AG04450 (cell line): ENCODE measurements at regions not wholly inside any gene's neighbourhood (a gene's known extent, or its start where the extent isn't known, plus 50 kb on each side); places are given as distances from the start of the nearest gene placed in this dataset.
"Not testable (repeated sequence)": the region's sequence is repeated elsewhere in the genome, so short reads cannot be mapped to it uniquely, and the experiment has no call there.

Source experiments
- CTCF ChIA-PET: fragments of 300-600, 350-600 bp; formaldehyde crosslinking; extraction: SDS; loops from one replicate; lab custom pipeline; 2022; ENCODE audit warnings: antibody characterized with exemption, inconsistent platforms; lab: Charles Lee
- POLR2A ChIA-PET: fragments of 350-600 bp; formaldehyde crosslinking; extraction: SDS; loops from one replicate; lab custom pipeline; 2021; ENCODE audit warnings: antibody characterized with exemption, inconsistent platforms; lab: Yijun Ruan, JAX
- DNase-seq: peaks from one replicate; pipeline ENCODE4 v3.0.0-alpha.2; 2011; ENCODE audit warnings: low read depth, low spot score
- H3K27ac ChIP-seq: one replicate; pipeline ENCODE4 v1.5.1; 2012; ENCODE audit warnings: low read depth, low read length, control low read depth
- H3K27me3 ChIP-seq: one replicate; pipeline ENCODE4 v1.6.0; 2012; ENCODE audit warnings: low read length; ENCODE audit not compliant: control insufficient read depth, insufficient read depth
- H3K4me3 ChIP-seq: 2 replicates; pipeline ENCODE4 v1.5.1; 2011; ENCODE audit warnings: mild to moderate bottlenecking, low read depth, low read length, control low read depth
- H3K9me3 ChIP-seq: 2 replicates; pipeline ENCODE4 v1.5.1; 2012; ENCODE audit warnings: low read length; ENCODE audit not compliant: control insufficient read depth, insufficient read depth
- CTCF ChIP-seq: IDR thresholded peaks from 2 replicates; pipeline ENCODE4 v1.5.1; 2011; ENCODE audit warnings: low read depth, low read length, control low read depth, inconsistent platforms

GRCh38 chr21:38905328-38905727, 99.6 kb downstream of the ETS2 start:
- H3K27ac ChIP-seq = no peak overlapping the region
- peaks cover 5% of the 10 kb centered on the region; the same call in 1 of the 2 replicates for H3K9me3 ChIP-seq
- ChIA-PET CTCF (no interaction called here), POLR2A (no interaction called here)
- H3K27me3 ChIP-seq = no peaks in the 10 kb centered on the region
- no peak overlapping the region for H3K4me3 ChIP-seq
- TF ChIP-seq CTCF = no peak
- DNase-seq = no peak

GRCh38 chr21:38903690-38904139, 98.0 kb downstream of the ETS2 start:
- CTCF ChIA-PET = no interaction called here
- Histone ChIP-seq H3K27ac (no peak overlapping the region), H3K4me3 (no peak overlapping the region), H3K9me3 (peaks cover 5% of the 10 kb centered on the region; the same call in 1 of the 2 replicates), H3K27me3 (no peaks in the 10 kb centered on the region)
- POLR2A ChIA-PET = no interaction called here
- DNase-seq = no peak
- no peak for TF ChIP-seq CTCF

DNA sequence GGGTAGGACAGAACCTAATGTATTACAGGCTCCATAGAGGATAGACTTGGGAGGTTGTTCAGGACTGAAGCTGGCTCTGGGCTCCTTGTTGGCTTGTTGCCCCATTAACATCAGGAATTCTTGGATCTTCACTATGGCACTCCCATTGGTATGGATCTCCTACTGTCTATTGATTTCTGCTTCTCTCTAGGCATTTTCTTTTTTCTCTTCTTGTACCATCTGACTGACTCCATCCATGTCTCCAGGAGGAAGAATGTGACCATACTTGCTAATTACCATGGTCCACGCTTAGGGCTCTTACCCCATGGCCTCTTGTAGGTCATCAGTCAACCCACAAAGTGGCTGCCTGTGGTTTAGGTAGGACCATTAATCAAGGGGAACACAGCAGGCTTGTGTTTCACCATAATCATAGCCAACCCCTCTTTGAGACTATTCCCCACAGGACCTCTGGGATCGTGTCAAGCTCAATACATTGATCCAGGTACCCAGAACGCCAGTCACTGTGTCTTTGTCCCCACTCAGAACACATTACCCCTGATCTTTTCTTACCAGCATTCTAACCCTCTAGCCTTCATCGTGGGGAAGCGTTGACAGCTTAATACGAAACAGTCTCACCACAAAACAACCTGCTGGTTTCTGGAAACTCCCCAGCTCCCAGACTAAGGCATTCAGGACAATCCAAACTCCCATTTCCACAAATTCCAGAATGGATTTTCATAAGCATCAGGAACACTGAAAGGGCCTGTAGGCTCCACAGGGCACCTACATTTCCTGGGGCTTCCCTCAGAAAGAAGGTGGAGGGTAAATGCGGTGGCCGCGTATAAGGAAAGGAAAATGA, 97.1 kb downstream of the ETS2 start:
- peaks cover 5% of the 10 kb centered on the region; the same call in 1 of the 2 replicates for H3K9me3 ChIP-seq
- H3K27ac ChIP-seq = no peak overlapping the region
- no peak for TF ChIP-seq CTCF
- H3K27me3 ChIP-seq = no peaks in the 10 kb centered on the region
- POLR2A ChIA-PET = no interaction called here
- CTCF ChIA-PET = no interaction called here
- no peak for DNase-seq
- no peak overlapping the region for H3K4me3 ChIP-seq

DNA sequence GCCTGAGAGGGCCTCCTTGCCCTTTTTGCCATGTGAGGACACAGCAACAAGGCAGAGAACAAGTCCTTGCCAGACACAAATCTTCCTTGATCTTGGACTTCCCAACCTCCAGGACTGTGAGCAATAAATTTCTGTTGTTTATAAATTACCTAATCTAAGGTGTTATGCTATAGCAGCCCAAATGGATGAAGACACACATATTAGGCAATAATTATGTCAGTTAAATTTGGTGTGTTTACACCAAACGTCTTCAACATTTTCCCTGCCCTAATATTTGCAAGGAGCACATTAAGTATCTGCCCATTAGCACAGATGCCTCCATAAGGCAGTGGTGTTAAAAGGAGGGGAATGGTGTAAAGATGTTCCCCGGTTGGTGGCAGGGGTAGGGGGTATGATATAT, 94.8 kb downstream of the ETS2 start:
- TF ChIP-seq CTCF = no peak
- Histone ChIP-seq H3K27me3 (no peaks in the 10 kb centered on the region), H3K4me3 (no peak overlapping the region), H3K9me3 (peaks cover 5% of the 10 kb centered on the region; the same call in 1 of the 2 replicates), H3K27ac (no peak overlapping the region)
- no peak for DNase-seq
- ChIA-PET POLR2A (no interaction called here), CTCF (no interaction called here)

DNA sequence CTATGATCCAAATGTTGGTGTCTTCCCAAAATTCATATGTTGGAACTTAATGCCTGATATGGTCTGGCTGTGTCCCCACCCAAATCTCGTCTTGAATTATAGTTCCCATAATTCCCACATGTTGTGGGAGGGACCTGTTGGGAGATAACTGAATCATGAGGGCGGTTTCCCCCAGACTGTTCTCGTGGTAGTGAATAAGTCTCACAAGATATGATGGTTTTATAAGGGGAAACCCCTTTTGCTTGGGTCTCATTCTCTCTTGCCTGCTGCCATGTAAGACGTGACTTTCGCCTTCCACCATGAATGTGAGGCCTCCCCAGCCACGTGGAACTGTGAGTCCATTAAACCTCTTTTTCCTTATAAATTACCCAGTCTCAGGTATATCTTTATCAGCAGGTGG, 94.3 kb downstream of the ETS2 start:
- H3K27me3 ChIP-seq, H3K9me3 ChIP-seq, H3K4me3 ChIP-seq, POLR2A ChIA-PET, H3K27ac ChIP-seq, CTCF ChIA-PET, DNase-seq: not testable (repeated sequence)
